ENCODE measurements at regions not wholly inside any gene's neighbourhood (a gene's known extent, or its start where the extent isn't known, plus 50 kb on each side); places are given as distances from the start of the nearest gene placed in this dataset.

DNA sequence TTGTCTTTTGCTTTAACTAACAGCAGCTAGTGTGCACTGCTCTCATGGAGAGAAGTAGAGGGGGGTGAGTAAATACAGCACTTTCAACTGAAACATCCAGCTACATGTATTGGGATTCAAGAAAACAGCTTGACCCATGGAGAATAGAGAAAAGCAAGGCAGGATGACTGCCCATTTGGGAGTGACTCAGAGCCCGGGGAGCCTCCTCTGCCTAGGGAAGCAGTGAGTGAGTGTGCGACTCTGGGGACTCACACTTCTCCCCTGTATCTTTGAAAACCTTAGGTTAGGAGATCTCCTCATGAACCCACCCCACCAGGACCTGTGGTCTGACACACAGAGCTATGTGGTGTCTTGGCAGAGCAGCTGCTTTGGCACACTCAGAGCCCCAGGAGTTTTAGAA, 82.0 kb upstream of the PTGFR start:
- peaks cover 0 to 43% (median 21%) of the 10 kb centered on the region in 8 donors for H3K9me3 ChIP-seq
- no peak overlapping the region for H3K27ac ChIP-seq
- no peaks in the 10 kb centered on the region for H3K4me1 ChIP-seq
- no peak for TF ChIP-seq CTCF (IDR thresholded peaks at IDR 0.05 in 8 of 11, conservative IDR thresholded peaks at IDR 0.05 in 3 of 11)
- TF ChIP-seq POLR2A (IDR thresholded peaks at IDR 0.05) = no peak
- TF ChIP-seq POLR2AphosphoS5 (IDR thresholded peaks at IDR 0.05) = no peak
- intact Hi-C loops (cut with DNase I; ENCODE audit: low total_unique reads) = no loop called here
- H3K27me3 ChIP-seq (replicated peaks in 1 of 7) = no peaks in the 10 kb centered on the region
- WGBS, 5 donors = 77 to 96% (median 86%) methylated on average over 2 of the region's 2 CpGs
- H3K36me3 ChIP-seq = no peaks in the 10 kb centered on the region
- DNase-seq = no peak
- H3K4me3 ChIP-seq = no peak overlapping the region

DNA sequence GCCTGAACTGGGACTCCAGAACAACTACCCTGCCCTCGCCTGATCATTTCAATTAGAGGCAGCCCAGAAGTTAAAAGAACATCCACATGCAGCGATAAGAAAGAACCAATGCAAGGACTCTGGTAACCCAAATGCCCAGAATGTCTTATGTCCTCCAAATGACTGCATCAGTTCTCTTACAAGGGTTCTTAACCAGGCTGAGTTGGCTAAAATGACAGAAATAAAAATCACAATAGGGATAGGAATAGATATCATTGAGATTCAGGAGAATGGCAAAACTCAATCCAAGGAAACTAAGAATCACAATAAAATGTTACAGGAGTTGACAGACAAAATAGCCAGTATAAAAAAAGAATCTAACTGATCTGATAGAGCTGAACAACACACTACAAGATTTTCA, 80.1 kb upstream of the PTGFR start:
- Histone ChIP-seq H3K36me3 (no peaks in the 10 kb centered on the region), H3K27me3 (replicated peaks in 1 of 7) (no peaks in the 10 kb centered on the region), H3K9me3 (peaks cover 0 to 40% (median 21%) of the 10 kb centered on the region in 8 donors), H3K27ac (no peak overlapping the region), H3K4me1 (no peaks in the 10 kb centered on the region), H3K4me3 (no peak overlapping the region)
- WGBS, 5 donors = 85 to 94% (median 90%) methylated on average over 2 of the region's 2 CpGs
- no peak for DNase-seq
- TF ChIP-seq CTCF (IDR thresholded peaks at IDR 0.05 in 8 of 11, conservative IDR thresholded peaks at IDR 0.05 in 3 of 11) (no peak), POLR2AphosphoS5 (IDR thresholded peaks at IDR 0.05) (no peak), POLR2A (IDR thresholded peaks at IDR 0.05) (no peak)
- intact Hi-C loops (cut with DNase I; ENCODE audit: low total_unique reads) = no loop called here

DNA sequence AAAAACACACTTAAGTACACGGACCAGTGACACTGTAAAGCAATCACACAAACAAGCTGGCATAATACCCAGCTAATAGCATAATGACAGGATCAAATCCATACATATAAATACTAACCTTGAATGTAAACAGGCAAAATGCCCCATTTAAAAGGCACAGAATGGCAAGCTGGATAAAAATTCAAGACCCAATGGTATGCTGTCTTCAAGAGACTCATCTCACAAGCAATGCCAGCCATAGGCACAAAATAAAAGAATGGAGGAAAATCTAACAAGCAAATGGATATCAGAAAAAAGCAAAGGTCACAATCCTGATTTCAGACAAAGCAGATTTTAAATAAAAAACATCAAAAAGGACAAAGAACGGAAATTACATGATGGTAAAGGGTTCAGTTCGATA, 79.1 kb upstream of the PTGFR start:
- no peaks in the 10 kb centered on the region for H3K4me1 ChIP-seq
- intact Hi-C loops (cut with DNase I; ENCODE audit: low total_unique reads) = no loop called here
- H3K27me3 ChIP-seq (replicated peaks in 1 of 7) = no peaks in the 10 kb centered on the region
- peaks cover 0 to 37% (median 21%) of the 10 kb centered on the region in 8 donors for H3K9me3 ChIP-seq
- TF ChIP-seq POLR2AphosphoS5 (IDR thresholded peaks at IDR 0.05) (no peak), POLR2A (IDR thresholded peaks at IDR 0.05) (no peak), CTCF (IDR thresholded peaks at IDR 0.05 in 8 of 11, conservative IDR thresholded peaks at IDR 0.05 in 3 of 11) (no peak)
- H3K36me3 ChIP-seq = no peaks in the 10 kb centered on the region
- no peak for DNase-seq
- no peak overlapping the region for H3K27ac ChIP-seq
- 49 to 60% (median 55%) methylated on average over 3 of the region's 3 CpGs for WGBS, 5 donors
- no peak overlapping the region for H3K4me3 ChIP-seq

DNA sequence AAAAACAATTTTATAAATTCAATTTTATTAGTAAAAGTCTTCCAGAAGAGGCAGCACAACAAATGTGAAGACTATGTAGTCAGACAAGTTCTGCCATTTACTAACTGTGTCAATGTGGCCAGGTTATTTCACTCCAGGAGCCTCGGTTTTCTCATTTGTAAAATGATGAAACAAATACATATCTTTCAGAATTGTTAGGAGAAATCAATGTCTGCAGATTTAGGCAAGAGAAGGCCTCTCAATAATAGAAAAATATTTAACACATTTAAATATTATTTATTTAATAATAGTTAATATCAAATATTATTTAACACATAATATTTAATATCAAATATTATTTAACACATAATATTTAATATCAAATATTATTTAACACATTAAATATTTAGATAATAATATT, 75.6 kb upstream of the PTGFR start:
- Histone ChIP-seq H3K4me3 (no peak overlapping the region), H3K4me1 (no peaks in the 10 kb centered on the region), H3K27me3 (replicated peaks in 1 of 7) (no peaks in the 10 kb centered on the region), H3K27ac (no peak overlapping the region), H3K36me3 (no peaks in the 10 kb centered on the region), H3K9me3 (peaks cover 0 to 25% (median 20%) of the 10 kb centered on the region in 8 donors)
- TF ChIP-seq POLR2A (IDR thresholded peaks at IDR 0.05) (no peak), CTCF (IDR thresholded peaks at IDR 0.05 in 8 of 11, conservative IDR thresholded peaks at IDR 0.05 in 3 of 11) (no peak), POLR2AphosphoS5 (IDR thresholded peaks at IDR 0.05) (no peak)
- WGBS, 5 donors = 58 to 84% (median 73%) methylated on average over 1 of the region's 1 CpG
- intact Hi-C loops (cut with DNase I; ENCODE audit: low total_unique reads) = no loop called here
- DNase-seq = no peak

Data from spleen (tissue), 11 donors.